ENCODE measurements at regions not wholly inside any gene's neighbourhood (a gene's known extent, or its start where the extent isn't known, plus 50 kb on each side); places are given as distances from the start of the nearest gene placed in this dataset.
"Not testable (repeated sequence)": the region's sequence is repeated elsewhere in the genome, so short reads cannot be mapped to it uniquely, and the experiment has no call there.

- TF ChIP-seq CTCF (conservative IDR thresholded peaks at IDR 0.05; ENCODE audit: low read depth, low read length); RAD21 (IDR thresholded peaks at IDR 0.05; ENCODE audit: low read length); MXI1 (IDR thresholded peaks at IDR 0.05; ENCODE audit: borderline replicate concordance, low read depth, low read length); POLR2A (IDR thresholded peaks at IDR 0.05; ENCODE audit: low read depth, low read length); BHLHE40 (IDR thresholded peaks at IDR 0.05; ENCODE audit: low read depth, low read length); CEBPB (IDR thresholded peaks at IDR 0.05; ENCODE audit: low read depth, low read length); ELK1 (IDR thresholded peaks at IDR 0.05; ENCODE audit: borderline replicate concordance, low read depth, low read length); FOS (IDR thresholded peaks at IDR 0.05; ENCODE audit: low read depth, low read length); CHD1 (IDR thresholded peaks at IDR 0.05; ENCODE audit: low read depth, low read length); RCOR1 (IDR thresholded peaks at IDR 0.05; ENCODE audit: insufficient replicate concordance, low read length): not testable (repeated sequence)
Observed at GRCh38 chr16:5151409-5151808, 53.8 kb upstream of the EEF2KMT start.
